ENCODE measurements at regions not wholly inside any gene's neighbourhood (a gene's known extent, or its start where the extent isn't known, plus 50 kb on each side); places are given as distances from the start of the nearest gene placed in this dataset.

DNA sequence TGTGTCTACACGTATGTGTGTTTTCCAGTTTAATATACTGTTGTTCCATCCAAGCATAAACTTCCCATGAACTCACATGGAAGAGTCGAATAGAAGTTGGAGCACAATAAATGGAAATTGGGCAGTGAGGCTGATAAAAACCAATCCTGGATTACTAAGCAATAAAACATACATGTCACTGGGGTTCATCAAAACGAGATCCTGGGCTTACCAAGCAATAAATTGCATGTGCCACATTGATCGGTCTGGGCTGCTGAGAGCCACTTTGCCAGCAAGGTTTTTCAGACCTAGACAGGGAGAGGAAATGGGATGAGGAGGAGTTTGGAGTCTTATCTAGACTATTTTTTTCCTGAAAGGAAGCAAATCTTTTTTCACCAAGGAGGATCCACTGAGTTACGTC lies 322.3 kb upstream of the C16orf82 start:
- CTCF ChIA-PET: no interaction called here
- POLR2A ChIA-PET: no interaction called here

DNA sequence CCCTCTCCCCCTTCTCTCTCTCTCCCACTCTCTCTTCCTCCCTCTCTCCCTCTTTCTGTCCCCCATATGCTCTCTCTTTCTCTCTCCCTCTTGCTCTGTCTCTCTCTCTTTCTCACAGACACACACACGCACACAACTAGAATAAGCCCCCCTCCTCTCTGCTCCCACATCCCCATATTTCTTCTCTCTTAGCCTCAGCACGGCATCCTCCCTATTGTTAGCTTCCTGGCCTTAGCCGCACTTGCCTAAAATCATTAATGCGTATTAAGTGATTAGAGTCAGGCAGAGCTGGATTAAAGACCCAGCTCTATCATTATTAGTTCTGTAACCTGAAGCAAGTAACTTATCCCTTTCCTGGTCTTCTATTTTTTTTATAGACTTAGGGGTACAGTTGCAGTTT lies 319.0 kb upstream of the C16orf82 start:
- POLR2A ChIA-PET: no interaction called here
- CTCF ChIA-PET: no interaction called here

DNA sequence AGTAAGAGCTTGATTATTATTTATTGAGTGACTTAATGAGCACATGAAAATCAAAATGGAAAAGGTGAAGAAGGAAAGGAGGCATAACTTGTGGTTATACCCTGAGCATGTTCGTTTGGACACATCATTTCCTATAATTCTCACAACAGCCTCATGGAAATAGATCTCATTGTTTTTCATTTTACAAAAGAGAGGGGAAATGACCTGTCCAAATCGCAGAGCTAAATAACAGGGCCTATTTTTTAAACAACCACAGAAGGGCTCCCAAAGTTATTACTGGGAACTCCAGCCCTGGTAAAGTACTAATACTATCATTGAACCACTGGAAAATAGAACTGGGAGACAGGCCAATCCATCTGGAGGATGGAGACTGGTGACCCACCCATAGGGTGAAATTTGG lies 317.7 kb upstream of the C16orf82 start:
- POLR2A ChIA-PET: no interaction called here
- CTCF ChIA-PET: no interaction called here

DNA sequence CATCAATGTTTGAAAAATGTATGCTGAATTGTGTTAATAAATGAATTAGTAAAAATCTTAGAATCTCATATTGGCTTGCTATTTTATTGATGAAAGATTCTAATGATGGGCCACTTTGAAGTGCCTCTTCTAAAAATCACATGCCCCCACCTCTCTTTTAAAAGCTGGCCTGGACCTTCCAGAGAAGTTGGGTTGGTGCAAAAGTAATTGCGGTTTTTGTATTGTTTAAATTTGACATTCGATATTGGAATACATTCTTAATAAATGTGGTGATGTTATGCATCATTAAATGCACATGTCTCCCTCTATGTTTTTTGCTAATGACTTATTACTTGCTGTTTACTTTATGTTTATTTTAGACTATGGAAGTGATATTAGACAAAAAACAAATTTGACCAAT lies 314.6 kb upstream of the C16orf82 start:
- POLR2A ChIA-PET: no interaction called here
- CTCF ChIA-PET: no interaction called here

DNA sequence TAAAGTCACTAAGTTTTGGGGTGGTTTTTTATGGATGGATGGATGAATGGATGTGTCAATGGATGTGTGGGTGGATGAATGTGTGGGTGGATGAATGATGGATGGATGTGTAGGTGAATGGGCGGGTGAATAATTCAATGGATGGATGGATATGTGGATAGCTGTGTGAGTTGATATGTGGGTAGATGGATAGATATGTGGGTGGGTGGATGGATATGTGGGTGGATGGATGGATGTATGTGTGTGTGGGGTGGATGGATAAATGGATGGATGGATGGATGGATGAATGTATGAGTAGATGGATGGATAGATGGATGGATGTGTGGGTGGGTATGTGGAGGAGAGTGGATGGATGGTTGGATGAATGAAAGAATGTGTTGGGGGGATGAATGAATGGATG lies 310.1 kb upstream of the C16orf82 start:
- CTCF ChIA-PET: no interaction called here
- POLR2A ChIA-PET: no interaction called here

DNA sequence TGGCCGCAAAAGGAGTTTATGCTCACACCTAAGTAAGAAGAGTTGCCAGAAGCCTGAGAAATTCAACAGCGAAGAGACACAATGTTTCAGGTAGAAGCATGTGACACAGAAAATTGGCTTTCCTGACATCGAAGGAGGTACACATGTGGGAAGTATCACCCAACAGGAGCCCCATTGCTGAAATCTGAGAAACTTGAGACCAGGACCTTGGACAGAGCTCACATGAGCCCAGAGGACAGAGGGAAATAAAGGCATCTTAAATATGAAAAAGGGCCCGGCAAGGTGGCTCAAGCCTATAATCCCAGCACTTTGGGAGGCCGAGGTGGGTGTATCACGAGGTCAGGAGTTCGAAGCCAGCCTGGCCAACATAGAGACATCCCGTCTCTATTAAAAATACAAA lies 304.1 kb upstream of the C16orf82 start:
- ChIA-PET CTCF (no interaction called here), POLR2A (no interaction called here)

DNA sequence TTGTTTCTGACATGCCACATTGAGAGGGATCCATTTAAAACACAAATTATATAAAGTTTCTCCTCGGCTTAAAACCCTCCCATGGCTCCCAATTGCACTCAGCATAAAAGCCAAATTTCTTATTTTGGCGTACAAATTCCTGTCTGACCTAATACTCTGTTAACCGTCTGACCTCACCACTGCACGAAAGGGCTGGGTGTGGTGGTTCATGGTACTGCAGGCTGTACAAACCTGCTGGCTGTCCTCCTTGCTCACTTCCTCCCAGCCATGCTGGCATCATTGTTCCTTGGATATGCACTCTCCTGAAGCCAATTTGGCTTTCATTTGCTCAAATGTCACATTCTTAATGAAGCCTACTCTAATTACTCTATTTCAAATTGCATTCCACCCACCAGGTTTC lies 301.6 kb upstream of the C16orf82 start:
- CTCF ChIA-PET: no interaction called here
- POLR2A ChIA-PET: no interaction called here

DNA sequence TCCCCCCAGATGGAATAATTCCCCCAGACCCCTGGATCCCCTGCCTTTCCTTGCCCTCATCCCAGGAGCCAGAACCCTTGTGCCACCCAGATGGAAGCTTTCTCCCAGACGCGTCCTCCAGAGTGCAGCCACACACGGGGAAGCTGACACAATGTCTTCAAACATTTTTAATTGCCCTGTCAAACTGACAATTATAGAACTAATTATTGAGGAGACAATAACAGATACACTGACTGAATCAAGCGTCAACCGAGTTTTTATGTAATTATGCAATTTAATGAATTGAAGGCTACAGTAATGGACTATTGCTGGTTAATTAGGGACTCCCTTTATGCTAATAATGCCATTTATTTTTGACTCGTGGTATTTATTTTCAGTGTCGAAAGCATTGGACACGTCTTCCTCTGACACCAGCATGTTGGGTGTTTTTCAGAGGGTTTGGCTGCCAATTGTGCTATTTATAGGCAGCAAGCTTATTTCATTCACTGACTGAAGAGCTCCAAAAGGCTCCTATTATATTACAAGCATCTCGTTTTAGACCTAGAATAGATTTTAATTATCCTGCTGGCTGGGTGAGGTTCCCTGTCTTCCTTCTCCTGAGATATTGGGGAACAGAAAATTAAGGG lies 298.2 kb upstream of the C16orf82 start:
- POLR2A ChIA-PET: no interaction called here

DNA sequence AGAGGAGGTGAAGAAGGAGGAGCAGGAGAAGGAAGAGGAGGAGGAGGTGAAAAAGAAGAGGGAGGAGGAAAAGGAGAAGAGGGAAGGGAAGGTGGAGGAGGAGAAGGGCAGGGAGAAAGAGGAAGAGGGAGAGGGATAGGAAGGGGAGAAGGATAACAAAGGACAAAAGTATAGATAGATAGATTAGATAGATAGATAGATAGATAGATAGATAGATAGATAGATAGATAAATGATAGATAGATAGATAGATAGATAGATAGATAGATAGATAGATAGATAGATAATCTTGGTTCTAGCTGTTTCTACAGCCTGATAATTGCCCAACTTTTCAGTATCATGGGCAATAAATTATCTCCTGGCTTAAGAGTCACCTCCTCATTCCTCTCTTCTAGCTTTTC lies 296.2 kb upstream of the C16orf82 start:
- ChIA-PET POLR2A (no interaction called here), CTCF (no interaction called here)

More for the DNA sequence above, 298.2 kb upstream of the C16orf82 start:
- CTCF ChIA-PET: no interaction called here

DNA sequence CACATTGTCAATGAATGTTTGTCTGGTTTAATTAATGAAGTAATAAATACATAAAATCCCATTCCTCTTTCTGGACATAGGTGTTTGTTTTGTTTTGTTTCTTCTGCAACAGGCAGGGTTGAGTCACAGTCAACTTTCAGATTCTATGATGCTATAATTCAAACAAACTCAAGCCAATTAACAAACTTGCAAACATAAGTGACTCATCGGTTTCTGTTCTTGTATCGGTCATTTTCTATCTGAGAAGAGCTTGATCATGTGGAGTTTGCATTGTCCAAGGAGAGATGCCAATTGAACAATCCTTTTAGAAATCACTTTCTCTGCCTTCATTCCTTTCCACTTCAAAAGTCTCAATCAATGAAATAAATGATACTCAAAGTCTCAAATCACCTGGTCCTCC lies 294.2 kb upstream of the C16orf82 start:
- POLR2A ChIA-PET: no interaction called here
- CTCF ChIA-PET: no interaction called here

DNA sequence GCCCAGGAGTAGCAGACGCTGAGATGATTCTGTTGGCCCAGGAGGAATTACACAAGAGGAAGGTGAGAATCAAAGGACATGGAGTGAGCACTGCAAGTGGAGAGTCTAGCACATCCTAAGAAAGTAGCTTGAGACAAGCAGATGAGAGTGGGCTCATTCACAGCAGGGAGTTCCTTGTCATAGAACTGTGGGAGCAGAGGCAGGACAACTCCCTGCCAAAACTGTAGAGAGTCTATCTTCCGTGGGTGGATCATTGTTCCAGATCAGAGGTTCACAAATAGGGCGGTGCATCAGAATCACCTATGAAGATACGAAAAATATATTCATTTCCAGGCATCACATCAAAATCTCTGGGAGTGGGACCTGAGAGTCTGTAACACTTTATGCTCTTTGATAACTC lies 288.9 kb upstream of the C16orf82 start:
- ChIA-PET CTCF (no interaction called here), POLR2A (no interaction called here)

DNA sequence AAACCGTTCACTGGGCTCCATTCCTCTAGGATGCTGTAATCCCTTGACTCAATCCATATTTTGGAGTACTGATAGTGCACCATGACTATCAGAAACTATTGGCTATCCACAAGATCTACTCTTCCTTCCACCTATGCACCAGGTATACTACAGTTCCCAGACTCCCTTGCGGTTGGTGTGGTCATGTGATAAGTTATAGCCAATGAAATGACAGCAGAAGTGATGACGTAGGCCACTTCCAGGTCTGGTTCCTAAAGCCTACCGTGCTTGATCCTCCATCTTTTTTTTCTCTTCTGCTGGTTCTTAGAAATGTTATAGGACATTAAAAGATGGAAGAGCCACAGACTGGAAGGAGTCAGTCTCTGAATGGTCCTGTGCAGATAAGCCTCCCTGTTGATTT lies 278.8 kb upstream of the C16orf82 start:
- ChIA-PET CTCF (no interaction called here), POLR2A (no interaction called here)

DNA sequence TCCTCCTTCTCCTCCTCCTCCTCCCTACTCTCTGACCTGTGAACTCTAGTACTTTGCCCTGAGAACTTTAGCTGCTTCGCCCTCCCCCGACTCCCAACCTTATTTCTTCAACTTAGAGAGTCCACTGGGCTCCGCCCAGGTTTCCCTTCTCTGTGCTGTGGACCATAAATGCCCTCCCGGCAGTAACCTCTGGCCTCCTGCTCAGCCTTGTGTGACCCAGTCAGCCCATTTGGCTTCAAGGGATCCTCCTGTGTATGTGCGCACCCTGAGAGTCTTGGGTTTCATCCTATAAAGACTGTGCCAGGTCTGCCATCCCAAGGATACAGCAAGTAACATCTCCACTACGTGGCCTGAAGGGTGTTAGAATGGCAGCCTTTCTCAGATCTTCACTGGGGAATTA lies 275.6 kb upstream of the C16orf82 start:
- ChIA-PET CTCF (no interaction called here), POLR2A (no interaction called here)

DNA sequence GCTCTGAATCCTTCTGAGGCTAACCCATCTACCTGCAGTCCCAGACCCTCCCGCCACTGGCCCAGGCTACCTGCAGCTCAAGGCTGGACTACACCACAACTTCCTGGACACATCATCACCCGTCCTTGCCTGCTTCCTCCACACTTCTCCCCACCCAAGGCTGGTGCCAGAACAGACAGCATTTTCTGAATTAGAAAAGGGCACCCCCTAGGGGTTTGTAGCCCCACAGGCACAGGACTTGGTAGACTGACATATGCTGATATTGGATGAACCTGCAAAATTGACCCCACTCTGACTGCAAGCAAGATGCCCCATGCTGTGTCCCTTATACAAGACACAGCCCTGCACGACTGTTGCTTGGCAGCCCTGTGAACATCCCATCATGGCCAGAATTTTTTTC lies 271.5 kb upstream of the C16orf82 start:
- POLR2A ChIA-PET: no interaction called here
- CTCF ChIA-PET: no interaction called here

DNA sequence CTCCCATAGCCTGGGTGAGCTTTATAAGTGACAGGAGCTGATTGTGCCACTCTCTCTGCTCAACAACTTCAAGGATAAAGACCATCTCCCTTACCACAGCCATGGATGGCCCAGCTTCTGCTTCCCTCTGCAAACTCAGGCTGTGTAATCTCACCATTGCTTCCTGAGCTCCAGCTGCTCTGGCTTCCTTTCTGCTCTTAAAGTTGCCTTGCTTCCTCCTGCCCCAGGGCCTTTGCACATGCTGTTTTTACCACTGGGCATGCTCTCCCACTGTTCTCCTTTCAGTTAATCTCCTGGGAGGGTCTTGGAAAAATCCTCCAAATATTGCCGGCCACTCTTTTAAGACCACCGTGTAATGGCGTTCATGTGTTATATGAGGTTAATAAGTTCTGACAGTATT lies 265.1 kb upstream of the C16orf82 start:
- ChIA-PET POLR2A (no interaction called here), CTCF (no interaction called here)

DNA sequence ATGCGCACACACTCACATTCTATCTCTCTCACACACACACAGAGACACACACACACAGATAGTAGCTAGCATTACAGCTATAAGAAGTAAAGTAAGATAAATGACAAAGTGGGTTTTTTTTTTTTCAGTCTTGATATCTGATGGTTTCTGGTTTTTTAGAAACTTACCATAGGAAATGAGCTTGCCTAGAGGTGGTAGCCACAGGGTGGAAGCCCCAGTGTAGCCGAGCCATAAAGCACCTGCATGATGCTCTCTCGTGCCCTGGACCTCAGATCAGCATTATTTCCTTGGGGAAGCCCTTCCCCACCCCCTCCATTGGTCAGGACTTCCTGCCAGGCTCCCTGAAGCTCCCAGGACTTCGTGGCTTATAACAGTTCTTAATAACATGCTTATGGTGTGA lies 264.3 kb upstream of the C16orf82 start:
- ChIA-PET CTCF (no interaction called here), POLR2A (no interaction called here)

DNA sequence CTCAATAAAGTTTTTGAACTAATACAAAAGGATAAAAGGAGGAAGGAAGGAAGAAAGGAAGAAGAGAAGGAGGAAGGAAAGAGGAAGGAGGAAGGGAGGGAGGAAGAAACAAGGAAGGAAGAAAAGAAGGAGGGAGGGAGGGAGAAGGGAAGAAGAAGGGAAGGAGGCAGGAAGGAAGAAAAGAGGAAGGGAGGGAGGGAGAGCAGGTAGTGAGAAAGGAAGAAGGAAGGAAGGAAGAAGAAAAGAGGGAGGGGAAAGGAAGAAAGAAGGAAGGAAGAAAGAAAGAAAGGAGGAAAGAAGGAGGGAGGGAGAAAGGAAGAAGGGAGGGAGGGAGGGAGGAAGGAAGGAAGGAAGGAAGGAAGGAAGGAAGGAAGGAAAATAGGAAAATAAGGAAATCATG lies 263.8 kb upstream of the C16orf82 start:
- CTCF ChIA-PET: no interaction called here
- POLR2A ChIA-PET: no interaction called here

DNA sequence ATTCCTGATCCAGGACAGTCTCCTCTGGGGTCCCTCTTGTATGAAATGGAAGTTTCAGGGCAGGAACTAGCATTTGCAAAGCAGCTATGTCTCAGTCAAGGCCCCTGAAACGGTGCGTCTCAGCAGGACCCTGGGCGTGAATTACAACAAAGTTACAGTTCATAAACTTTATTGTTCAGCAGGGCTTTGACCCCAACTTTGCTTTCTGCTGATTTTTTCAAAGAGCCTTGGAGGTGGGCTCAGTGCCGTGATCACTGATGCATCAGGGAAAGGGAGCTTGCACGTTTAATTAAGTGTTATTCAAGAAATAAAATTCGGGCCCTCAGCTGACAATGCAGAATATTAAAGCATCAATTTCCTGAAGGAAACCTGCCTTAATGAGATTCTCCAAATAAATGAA lies 260.1 kb upstream of the C16orf82 start:
- ChIA-PET CTCF (no interaction called here), POLR2A (no interaction called here)

DNA sequence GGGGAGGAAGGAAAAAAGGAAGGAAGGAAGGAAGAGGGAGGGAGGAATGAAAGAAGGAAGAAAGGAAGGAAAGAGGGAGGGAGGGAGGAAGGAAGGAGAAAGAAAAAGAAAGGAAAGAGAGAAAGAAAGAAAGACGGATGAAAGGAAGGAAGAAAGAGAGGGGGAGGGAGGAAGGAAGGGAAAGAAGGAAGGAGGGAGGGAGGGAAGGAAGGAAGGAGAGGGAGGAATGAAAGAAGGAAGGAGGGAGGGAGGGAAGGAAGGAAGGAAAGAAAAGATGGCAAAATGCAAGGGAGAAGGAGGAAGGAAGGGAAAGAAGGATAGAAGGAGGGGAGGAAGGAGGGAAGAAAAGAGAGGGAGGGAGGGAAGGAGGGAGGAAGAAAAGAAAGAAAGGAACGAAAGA lies 257.3 kb upstream of the C16orf82 start:
- ChIA-PET CTCF (no interaction called here), POLR2A (no interaction called here)

DNA sequence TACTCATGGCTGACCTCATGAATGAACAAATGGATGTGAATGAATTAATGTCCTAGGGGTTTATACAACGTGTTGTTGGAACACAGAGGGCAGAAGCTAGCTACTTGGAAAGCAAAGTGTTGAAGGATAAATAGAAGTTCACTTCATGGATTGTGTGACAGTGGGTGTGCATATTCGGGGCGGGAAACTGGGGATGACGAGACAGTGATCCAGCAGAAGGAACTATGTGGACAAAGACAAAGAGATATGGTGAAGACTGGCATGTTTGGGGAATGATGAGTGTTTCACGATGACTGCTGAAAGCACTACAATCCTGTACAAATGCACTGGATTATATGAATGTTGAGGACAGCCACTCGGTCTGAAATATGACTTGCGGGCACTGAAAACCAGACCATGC lies 250.5 kb upstream of the C16orf82 start:
- POLR2A ChIA-PET: no interaction called here
- CTCF ChIA-PET: no interaction called here

DNA sequence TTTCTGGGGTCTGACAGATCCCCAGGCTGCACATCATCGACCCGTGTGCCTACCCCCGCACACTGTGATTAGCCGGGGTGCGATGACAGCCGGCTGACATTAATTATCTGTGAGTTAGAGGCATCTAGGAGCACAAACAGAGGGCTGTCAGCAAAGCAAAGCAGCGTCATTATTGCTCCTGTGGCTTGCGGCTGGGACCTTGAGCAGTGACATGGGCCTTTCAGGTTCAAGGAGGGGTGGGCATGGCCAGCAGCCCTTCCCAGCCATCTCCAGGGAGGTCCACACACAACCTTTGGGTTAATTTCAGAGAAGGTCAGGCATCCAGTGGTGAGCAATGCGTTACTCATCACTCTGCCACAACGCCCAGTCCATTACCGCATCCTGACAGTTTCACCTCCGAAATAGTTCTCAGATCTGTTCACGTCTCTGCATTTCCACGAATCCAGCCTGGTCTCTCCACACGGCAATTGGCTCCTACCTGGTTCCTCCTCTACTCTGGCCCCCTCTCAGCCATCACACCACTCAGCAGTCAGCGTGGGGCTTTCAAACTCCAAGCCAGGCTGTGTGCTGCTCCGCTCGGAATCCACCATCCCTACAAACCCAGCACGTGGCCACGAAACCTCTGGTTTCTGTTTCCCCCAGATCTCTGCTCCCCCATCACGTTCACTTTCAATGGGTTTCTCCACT lies 249.7 kb upstream of the C16orf82 start:
- ChIA-PET POLR2A (no interaction called here), CTCF (no interaction called here)

DNA sequence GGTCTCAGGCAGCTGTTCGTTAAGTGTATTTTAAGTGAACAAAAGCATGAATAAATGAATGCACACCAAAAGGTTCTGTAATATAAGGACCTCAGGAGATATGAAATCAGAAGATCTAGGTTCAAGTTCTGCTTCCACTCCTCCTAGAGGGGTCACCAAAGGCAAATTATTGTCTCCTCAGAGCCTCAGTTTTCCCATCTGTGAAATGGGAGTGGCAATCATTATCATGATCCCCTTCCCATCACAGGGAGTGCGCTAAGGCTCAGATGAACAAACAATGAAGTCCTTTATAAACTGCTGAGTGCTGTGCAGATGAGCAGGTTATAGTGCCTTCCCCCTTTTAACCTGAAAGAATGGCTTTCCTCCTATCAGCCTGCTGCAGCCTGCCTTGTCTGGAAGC lies 248.3 kb upstream of the C16orf82 start:
- CTCF ChIA-PET: no interaction called here
- POLR2A ChIA-PET: no interaction called here

DNA sequence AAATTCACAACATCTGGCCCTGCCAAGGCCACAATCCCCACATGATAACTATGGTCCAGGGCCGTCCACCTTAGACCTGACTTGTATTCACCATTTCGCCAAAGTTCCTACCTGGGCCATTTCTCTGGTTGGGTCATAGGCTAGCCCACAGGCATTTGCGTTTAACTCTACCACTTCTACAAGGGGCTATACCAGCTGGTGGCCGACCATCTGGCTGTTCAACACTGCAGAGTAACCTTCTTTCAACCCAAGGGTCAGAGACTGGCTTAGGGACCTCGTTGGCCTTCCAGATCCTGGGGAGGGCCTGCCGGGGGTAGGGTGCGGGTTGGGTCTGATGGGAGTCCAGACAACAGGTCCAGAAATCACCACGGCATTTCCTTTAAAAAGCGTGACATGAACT lies 242.3 kb upstream of the C16orf82 start:
- POLR2A ChIA-PET: no interaction called here
- CTCF ChIA-PET: no interaction called here
